ENCODE measurements at regions not wholly inside any gene's neighbourhood (a gene's known extent, or its start where the extent isn't known, plus 50 kb on each side); places are given as distances from the start of the nearest gene placed in this dataset.

DNA sequence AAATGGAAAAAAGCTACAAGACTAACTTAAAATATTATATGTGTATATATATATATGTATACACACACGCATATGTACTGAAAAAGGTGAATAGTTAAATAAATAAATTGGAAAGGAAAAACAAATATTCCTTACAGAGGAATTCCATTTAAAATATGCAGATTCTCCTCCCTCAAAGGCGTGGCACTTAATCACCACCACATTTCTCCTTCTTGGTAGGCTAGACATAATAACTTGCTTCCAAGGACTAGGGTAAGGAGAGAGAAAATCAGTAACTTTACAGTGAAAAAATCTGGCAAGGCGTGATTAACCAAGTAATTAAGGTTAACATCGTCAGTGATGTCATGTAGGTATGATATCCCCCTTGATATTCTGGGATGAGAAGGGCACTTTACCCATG, 84.0 kb upstream of the USP25 start:
- CTCF ChIA-PET (ENCODE audit: low intra/inter-chr PET ratio, low total read pairs), result no interaction called here
- BruUV-seq (replicated peaks), result no TSS peak
- H3K79me2 ChIP-seq (ENCODE audit: insufficient read depth, low read length), result no peaks in the 10 kb centered on the region

More for the DNA sequence above, 84.0 kb upstream of the USP25 start:
- no peak for ATAC-seq
- in situ Hi-C loops (cut with HindIII; ENCODE audit: extremely low pct_ligation_motif_present, low pct_unique_long_range_greater_than_20kb) (no loop called here), intact Hi-C loops (cut with micrococcal nuclease; ENCODE audit: unreplicated experiment) (no loop called here)
- no peak overlapping the region for H3K27ac ChIP-seq (ENCODE audit: extremely low read length, insufficient read depth, low read length)
- no peaks in the 10 kb centered on the region for H4K20me1 ChIP-seq (ENCODE audit: insufficient read depth, low read length)
- H3K36me3 ChIP-seq (replicated peaks in 1 of 2; ENCODE audit: control insufficient read depth in 1 of 2, insufficient read depth in 2 of 2, low read length in 2 of 2), result no peaks in the 10 kb centered on the region
- H3K4me2 ChIP-seq (ENCODE audit: low read depth, low read length), result no peak overlapping the region
- TF ChIP-seq ZNF850 (CRISPR knock-in tag; conservative IDR thresholded peaks at IDR 0.05), result no peak
- TF ChIP-seq ZNF292 (CRISPR knock-in tag; IDR thresholded peaks at IDR 0.05; ENCODE audit: borderline replicate concordance, low read depth), result no peak
- TF ChIP-seq ZNF749 (CRISPR knock-in tag; IDR thresholded peaks at IDR 0.05; ENCODE audit: borderline replicate concordance), result no peak
- TF ChIP-seq PLSCR1 (CRISPR knock-in tag; IDR thresholded peaks at IDR 0.05; ENCODE audit: borderline replicate concordance), result no peak
- no peak for TF ChIP-seq ZBTB37 (CRISPR knock-in tag; IDR thresholded peaks at IDR 0.05)
- TF ChIP-seq, protein P1, sequence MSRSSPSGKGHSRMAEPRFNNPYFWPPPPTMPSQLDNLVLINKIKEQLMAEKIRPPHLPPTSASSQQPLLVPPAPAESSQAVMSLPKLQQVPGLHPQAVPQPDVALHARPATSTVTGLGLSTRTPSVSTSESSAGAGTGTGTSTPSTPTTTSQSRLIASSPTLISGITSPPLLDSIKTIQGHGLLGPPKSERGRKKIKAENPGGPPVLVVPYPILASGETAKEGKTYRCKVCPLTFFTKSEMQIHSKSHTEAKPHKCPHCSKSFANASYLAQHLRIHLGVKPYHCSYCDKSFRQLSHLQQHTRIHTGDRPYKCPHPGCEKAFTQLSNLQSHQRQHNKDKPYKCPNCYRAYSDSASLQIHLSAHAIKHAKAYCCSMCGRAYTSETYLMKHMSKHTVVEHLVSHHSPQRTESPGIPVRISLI (CRISPR knock-in tag; IDR thresholded peaks at IDR 0.05; ENCODE audit: borderline replicate concordance), result no peak
- TF ChIP-seq, protein P2, sequence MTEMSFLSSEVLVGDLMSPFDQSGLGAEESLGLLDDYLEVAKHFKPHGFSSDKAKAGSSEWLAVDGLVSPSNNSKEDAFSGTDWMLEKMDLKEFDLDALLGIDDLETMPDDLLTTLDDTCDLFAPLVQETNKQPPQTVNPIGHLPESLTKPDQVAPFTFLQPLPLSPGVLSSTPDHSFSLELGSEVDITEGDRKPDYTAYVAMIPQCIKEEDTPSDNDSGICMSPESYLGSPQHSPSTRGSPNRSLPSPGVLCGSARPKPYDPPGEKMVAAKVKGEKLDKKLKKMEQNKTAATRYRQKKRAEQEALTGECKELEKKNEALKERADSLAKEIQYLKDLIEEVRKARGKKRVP (CRISPR knock-in tag; IDR thresholded peaks at IDR 0.05), result no peak
- TF ChIP-seq TRIM22 (IDR thresholded peaks at IDR 0.05), result no peak
- TF ChIP-seq, protein P3, sequence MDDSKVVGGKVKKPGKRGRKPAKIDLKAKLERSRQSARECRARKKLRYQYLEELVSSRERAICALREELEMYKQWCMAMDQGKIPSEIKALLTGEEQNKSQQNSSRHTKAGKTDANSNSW (CRISPR knock-in tag; IDR thresholded peaks at IDR 0.05; ENCODE audit: borderline replicate concordance), result no peak
- 54% methylated on average over 4 of the region's 4 CpGs for WGBS (ENCODE audit: low lambda C conversion rate)
- H3K9me3 ChIP-seq (ENCODE audit: low read length), result no peaks in the 10 kb centered on the region
- H3K27me3 ChIP-seq (ENCODE audit: control insufficient read depth in 1 of 2, insufficient read depth in 2 of 2, low read length in 2 of 2), result no peaks in the 10 kb centered on the region
- no peak for FAIRE-seq
- H3K9ac ChIP-seq (ENCODE audit: insufficient read depth, low read depth, low read length), result no peak overlapping the region
- POLR2A ChIA-PET, result no interaction called here
- no peaks in the 10 kb centered on the region for H3K4me1 ChIP-seq (ENCODE audit: insufficient read depth, low read length)
- DNase-seq (ENCODE audit: low spot score), result no peak
- no peak overlapping the region for H3K4me3 ChIP-seq (replicated peaks in 1 of 3; ENCODE audit: insufficient read depth in 1 of 3, low read depth in 2 of 3, low read length in 3 of 3)
- H2AFZ ChIP-seq (ENCODE audit: low read length), result no peak overlapping the region
